ENCODE measurements at regions not wholly inside any gene's neighbourhood (a gene's known extent, or its start where the extent isn't known, plus 50 kb on each side); places are given as distances from the start of the nearest gene placed in this dataset.
"Not testable (repeated sequence)": the region's sequence is repeated elsewhere in the genome, so short reads cannot be mapped to it uniquely, and the experiment has no call there.

GRCh38 chr4:3634894-3635820 is 102.9 kb upstream of the LRPAP1 start:
- no peaks in the 10 kb centered on the region for H3K36me3 Mint-ChIP-seq (ENCODE audit: insufficient read depth)
- ATAC-seq: no peak
- peaks cover 9% of the 10 kb centered on the region for H3K27me3 Mint-ChIP-seq (ENCODE audit: low read depth)
- no peaks in the 10 kb centered on the region for H3K9me3 Mint-ChIP-seq
- no peak for DNase-seq
- no peak overlapping the region for H3K4me3 Mint-ChIP-seq
- H3K4me1 Mint-ChIP-seq (ENCODE audit: low read depth): no peaks in the 10 kb centered on the region

- Mint-ChIP-seq H3K9me3 (no peaks in the 10 kb centered on the region), H3K4me3 (no peak overlapping the region), H3K36me3 (ENCODE audit: insufficient read depth) (no peaks in the 10 kb centered on the region), H3K4me1 (ENCODE audit: low read depth) (no peaks in the 10 kb centered on the region), H3K27me3 (ENCODE audit: low read depth) (peaks cover 11% of the 10 kb centered on the region)
- no peak for DNase-seq
- ATAC-seq: no peak
These were observed 102.1 kb upstream of the LRPAP1 start for GRCh38 chr4:3634281-3634857.

GRCh38 chr4:3633277-3633676 is 101.1 kb upstream of the LRPAP1 start:
- not testable (repeated sequence) for H3K36me3 Mint-ChIP-seq (ENCODE audit: insufficient read depth); ATAC-seq; H3K4me1 Mint-ChIP-seq (ENCODE audit: low read depth); DNase-seq; H3K9me3 Mint-ChIP-seq; H3K4me3 Mint-ChIP-seq
- H3K27me3 Mint-ChIP-seq (ENCODE audit: low read depth): peaks cover 17% of the 10 kb centered on the region

GRCh38 chr4:3632794-3633193 is 100.6 kb upstream of the LRPAP1 start:
- DNase-seq; H3K4me1 Mint-ChIP-seq (ENCODE audit: low read depth); H3K9me3 Mint-ChIP-seq; H3K36me3 Mint-ChIP-seq (ENCODE audit: insufficient read depth); ATAC-seq; H3K4me3 Mint-ChIP-seq: not testable (repeated sequence)
- H3K27me3 Mint-ChIP-seq (ENCODE audit: low read depth): peaks cover 17% of the 10 kb centered on the region

GRCh38 chr4:3631544-3632266 is 99.5 kb upstream of the LRPAP1 start:
- H3K27me3 Mint-ChIP-seq (ENCODE audit: low read depth): peaks cover 15% of the 10 kb centered on the region
- H3K4me3 Mint-ChIP-seq; H3K36me3 Mint-ChIP-seq (ENCODE audit: insufficient read depth); DNase-seq; H3K9me3 Mint-ChIP-seq; H3K4me1 Mint-ChIP-seq (ENCODE audit: low read depth); ATAC-seq: not testable (repeated sequence)

- DNase-seq (no peak), ATAC-seq (no peak)
- no peaks in the 10 kb centered on the region for H3K4me1 Mint-ChIP-seq (ENCODE audit: low read depth)
- peaks cover 12% of the 10 kb centered on the region for H3K27me3 Mint-ChIP-seq (ENCODE audit: low read depth)
- no peak overlapping the region for H3K4me3 Mint-ChIP-seq
- H3K9me3 Mint-ChIP-seq: no peaks in the 10 kb centered on the region
- no peaks in the 10 kb centered on the region for H3K36me3 Mint-ChIP-seq (ENCODE audit: insufficient read depth)
These were observed 98.6 kb upstream of the LRPAP1 start for GRCh38 chr4:3630598-3631543.

GRCh38 chr4:3630136-3630597 is 97.9 kb upstream of the LRPAP1 start:
- Mint-ChIP-seq H3K4me1 (ENCODE audit: low read depth) (no peaks in the 10 kb centered on the region), H3K36me3 (ENCODE audit: insufficient read depth) (no peaks in the 10 kb centered on the region), H3K9me3 (no peaks in the 10 kb centered on the region), H3K27me3 (ENCODE audit: low read depth) (peaks cover 18% of the 10 kb centered on the region), H3K4me3 (no peak overlapping the region)
- DNase-seq (no peak), ATAC-seq (no peak)

GRCh38 chr4:3629665-3630064 is 97.4 kb upstream of the LRPAP1 start:
- no peaks in the 10 kb centered on the region for H3K4me1 Mint-ChIP-seq (ENCODE audit: low read depth)
- no peaks in the 10 kb centered on the region for H3K9me3 Mint-ChIP-seq
- H3K36me3 Mint-ChIP-seq (ENCODE audit: insufficient read depth): no peaks in the 10 kb centered on the region
- no peak overlapping the region for H3K4me3 Mint-ChIP-seq
- peaks cover 23% of the 10 kb centered on the region for H3K27me3 Mint-ChIP-seq (ENCODE audit: low read depth)
- DNase-seq (no peak), ATAC-seq (no peak)

GRCh38 chr4:3629176-3629575 is 97.0 kb upstream of the LRPAP1 start:
- not testable (repeated sequence) for H3K36me3 Mint-ChIP-seq (ENCODE audit: insufficient read depth); DNase-seq; ATAC-seq; H3K9me3 Mint-ChIP-seq; H3K4me3 Mint-ChIP-seq; H3K4me1 Mint-ChIP-seq (ENCODE audit: low read depth)
- peaks cover 24% of the 10 kb centered on the region for H3K27me3 Mint-ChIP-seq (ENCODE audit: low read depth)

- Mint-ChIP-seq H3K4me3 (no peak overlapping the region), H3K9me3 (no peaks in the 10 kb centered on the region)
These were observed 96.6 kb upstream of the LRPAP1 start for GRCh38 chr4:3628868-3629175.

GRCh38 chr4:3627967-3628867 is 96.0 kb upstream of the LRPAP1 start:
- not testable (repeated sequence) for DNase-seq; H3K4me3 Mint-ChIP-seq; ATAC-seq; H3K36me3 Mint-ChIP-seq (ENCODE audit: insufficient read depth); H3K9me3 Mint-ChIP-seq; H3K4me1 Mint-ChIP-seq (ENCODE audit: low read depth)
- peaks cover 29% of the 10 kb centered on the region for H3K27me3 Mint-ChIP-seq (ENCODE audit: low read depth)

More at GRCh38 chr4:3628868-3629175, 96.6 kb upstream of the LRPAP1 start:
- peaks cover 26% of the 10 kb centered on the region for H3K27me3 Mint-ChIP-seq (ENCODE audit: low read depth)
- DNase-seq (no peak), ATAC-seq (no peak)
- no peaks in the 10 kb centered on the region for H3K36me3 Mint-ChIP-seq (ENCODE audit: insufficient read depth)
- H3K4me1 Mint-ChIP-seq (ENCODE audit: low read depth): no peaks in the 10 kb centered on the region

- not testable (repeated sequence) for H3K9me3 Mint-ChIP-seq; H3K4me3 Mint-ChIP-seq; ATAC-seq; DNase-seq; H3K36me3 Mint-ChIP-seq (ENCODE audit: insufficient read depth); H3K4me1 Mint-ChIP-seq (ENCODE audit: low read depth)
- peaks cover 33% of the 10 kb centered on the region for H3K27me3 Mint-ChIP-seq (ENCODE audit: low read depth)
These were observed 95.2 kb upstream of the LRPAP1 start for GRCh38 chr4:3627456-3627855.

Measured in activated T-cell treated with anti-CD3 and anti-CD28 coated beads, Interleukin-2, amount 50 U/mL, for 4 hours (primary cell).